ENCODE measurements at regions not wholly inside any gene's neighbourhood (a gene's known extent, or its start where the extent isn't known, plus 50 kb on each side); places are given as distances from the start of the nearest gene placed in this dataset.
"Not testable (repeated sequence)": the region's sequence is repeated elsewhere in the genome, so short reads cannot be mapped to it uniquely, and the experiment has no call there.

GRCh38 chr3:115396801-115397200 is 226.5 kb upstream of the GAP43 start:
- ATAC-seq (replicated peaks): no peak
- H3K9me3 Mint-ChIP-seq: no peaks in the 10 kb centered on the region
- H3K4me1 Mint-ChIP-seq (ENCODE audit: low read depth in 2 of 2): no peaks in the 10 kb centered on the region
- no peak for DNase-seq
- no peak overlapping the region for H3K27ac Mint-ChIP-seq
- no peaks in the 10 kb centered on the region for H3K36me3 Mint-ChIP-seq (ENCODE audit: insufficient read depth)
- no peak overlapping the region for H3K4me3 Mint-ChIP-seq
- peaks cover 0 to 12% of the 10 kb centered on the region in 2 donors for H3K27me3 Mint-ChIP-seq

- Mint-ChIP-seq H3K27ac (no peak overlapping the region), H3K9me3 (no peaks in the 10 kb centered on the region), H3K27me3 (peaks cover 5 to 17% of the 10 kb centered on the region in 2 donors), H3K4me1 (ENCODE audit: low read depth in 2 of 2) (no peaks in the 10 kb centered on the region), H3K4me3 (no peak overlapping the region), H3K36me3 (ENCODE audit: insufficient read depth) (no peaks in the 10 kb centered on the region)
- ATAC-seq (replicated peaks) (no peak), DNase-seq (no peak)
These were observed 225.9 kb upstream of the GAP43 start for GRCh38 chr3:115397433-115397832.

GRCh38 chr3:115398506-115398905 is 224.8 kb upstream of the GAP43 start:
- peaks cover 6 to 21% of the 10 kb centered on the region in 2 donors for H3K27me3 Mint-ChIP-seq

DNA sequence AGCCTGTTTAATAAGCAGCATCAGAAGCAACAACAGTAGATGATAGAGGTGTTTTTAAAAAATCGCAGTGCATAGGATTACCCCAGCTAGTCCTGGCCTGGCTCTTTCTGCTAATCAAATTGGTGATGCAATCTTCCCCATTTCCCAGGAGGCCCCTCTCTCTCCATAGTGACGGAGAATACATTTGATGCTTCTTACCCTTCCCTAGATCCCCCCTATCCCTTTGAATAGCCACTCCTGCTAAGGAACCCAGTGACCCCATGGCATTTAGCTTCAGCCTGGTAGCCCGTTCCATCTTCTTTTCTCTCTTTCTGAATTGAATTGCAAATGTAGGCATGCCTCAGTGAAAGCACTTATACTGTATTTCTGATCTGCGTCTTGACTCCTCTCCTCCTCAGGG is 223.6 kb upstream of the GAP43 start:
- Mint-ChIP-seq H3K27me3 (peaks cover 6 to 16% of the 10 kb centered on the region in 2 donors), H3K4me3 (no peak overlapping the region), H3K9me3 (no peaks in the 10 kb centered on the region), H3K27ac (no peak overlapping the region), H3K4me1 (ENCODE audit: low read depth in 2 of 2) (no peaks in the 10 kb centered on the region), H3K36me3 (ENCODE audit: insufficient read depth) (no peaks in the 10 kb centered on the region)
- DNase-seq (no peak), ATAC-seq (replicated peaks) (no peak)

More at GRCh38 chr3:115398506-115398905, 224.8 kb upstream of the GAP43 start:
- no peaks in the 10 kb centered on the region for H3K9me3 Mint-ChIP-seq
- no peak overlapping the region for H3K27ac Mint-ChIP-seq
- H3K4me3 Mint-ChIP-seq: no peak overlapping the region
- DNase-seq (no peak), ATAC-seq (replicated peaks) (no peak)
- H3K36me3 Mint-ChIP-seq (ENCODE audit: insufficient read depth): no peaks in the 10 kb centered on the region
- H3K4me1 Mint-ChIP-seq (ENCODE audit: low read depth in 2 of 2): no peaks in the 10 kb centered on the region

DNA sequence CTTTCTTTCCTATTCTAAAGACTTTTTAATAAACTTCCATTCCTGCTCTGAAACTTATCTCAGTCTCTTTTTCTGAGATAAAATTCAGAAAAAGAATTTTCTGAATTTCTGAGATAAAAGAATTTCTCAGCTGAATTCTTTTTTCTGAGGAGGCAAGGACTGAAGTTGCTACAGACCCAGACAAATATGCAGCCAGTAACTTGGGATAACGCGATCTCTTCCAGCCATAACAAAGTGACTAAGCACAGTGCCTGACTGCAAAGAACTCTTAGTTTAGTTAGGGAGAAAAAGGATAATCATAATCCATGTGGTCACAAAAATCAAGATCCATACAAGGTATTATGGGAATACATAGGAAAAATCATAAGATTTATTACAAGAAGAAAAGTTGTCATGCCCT is 222.0 kb upstream of the GAP43 start:
- ATAC-seq (replicated peaks) (no peak), DNase-seq (no peak)
- H3K4me3 Mint-ChIP-seq: no peak overlapping the region
- H3K36me3 Mint-ChIP-seq (ENCODE audit: insufficient read depth): no peaks in the 10 kb centered on the region
- no peaks in the 10 kb centered on the region for H3K9me3 Mint-ChIP-seq
- no peaks in the 10 kb centered on the region for H3K4me1 Mint-ChIP-seq (ENCODE audit: low read depth in 2 of 2)
- H3K27ac Mint-ChIP-seq: no peak overlapping the region
- H3K27me3 Mint-ChIP-seq: peaks cover 6 to 16% of the 10 kb centered on the region in 2 donors

DNA sequence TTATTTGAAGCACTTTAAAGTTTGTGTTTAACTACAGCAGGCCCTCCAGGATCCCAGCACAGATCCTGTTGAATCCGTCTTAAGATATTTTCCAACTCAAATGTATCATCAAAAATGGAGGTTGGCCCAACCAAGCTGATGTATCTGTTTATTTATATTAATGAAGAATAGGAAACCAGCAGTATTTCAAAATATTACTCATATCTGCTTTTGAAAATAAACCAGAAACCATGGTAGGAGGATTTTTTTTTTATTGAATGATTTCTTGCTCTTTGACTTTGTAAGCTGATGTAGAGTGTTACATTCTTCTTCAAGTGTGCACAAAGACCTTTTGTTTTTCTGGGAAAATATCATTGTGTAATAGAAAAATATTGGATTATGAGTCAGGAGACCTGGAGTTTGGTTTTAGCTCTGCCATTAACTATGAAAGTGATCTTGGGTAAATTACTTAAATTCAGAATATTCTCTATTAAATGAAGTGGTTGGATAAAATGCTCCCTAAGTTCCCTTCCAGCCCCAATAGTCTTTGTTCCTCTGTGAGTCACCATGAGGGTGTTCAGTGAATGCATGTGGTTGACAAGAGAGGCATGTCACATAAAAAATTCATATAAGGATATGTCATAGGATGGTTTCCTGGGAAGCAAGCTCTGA is 221.3 kb upstream of the GAP43 start:
- H3K27me3 Mint-ChIP-seq: peaks cover 6 to 16% of the 10 kb centered on the region in 2 donors
- H3K27ac Mint-ChIP-seq: no peak overlapping the region
- H3K4me1 Mint-ChIP-seq (ENCODE audit: low read depth in 2 of 2): no peaks in the 10 kb centered on the region
- H3K36me3 Mint-ChIP-seq (ENCODE audit: insufficient read depth): no peaks in the 10 kb centered on the region
- no peaks in the 10 kb centered on the region for H3K9me3 Mint-ChIP-seq
- no peak for ATAC-seq (replicated peaks)
- H3K4me3 Mint-ChIP-seq: no peak overlapping the region
- no peak for DNase-seq

DNA sequence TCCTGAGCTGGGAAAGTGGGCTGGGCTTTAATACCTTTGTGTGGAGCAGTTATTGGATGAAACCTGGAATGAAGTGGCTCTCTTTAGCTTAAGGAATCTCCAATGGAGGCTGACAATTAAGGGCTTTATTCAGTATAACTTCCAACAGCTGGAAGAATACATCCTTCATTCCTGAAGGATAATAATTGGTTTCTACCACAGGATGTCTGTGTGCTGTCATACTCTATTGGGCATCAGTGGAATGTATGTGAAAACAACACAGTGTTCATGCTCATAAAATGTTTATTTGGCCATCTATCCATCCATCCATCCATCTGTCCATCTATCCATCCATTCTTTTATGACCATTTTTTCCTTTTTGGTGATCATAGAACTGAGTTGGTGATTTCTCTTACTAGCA is 220.7 kb upstream of the GAP43 start:
- Mint-ChIP-seq H3K36me3 (ENCODE audit: insufficient read depth) (no peaks in the 10 kb centered on the region), H3K27me3 (peaks cover 6 to 16% of the 10 kb centered on the region in 2 donors), H3K4me3 (no peak overlapping the region), H3K27ac (no peak overlapping the region), H3K9me3 (no peaks in the 10 kb centered on the region), H3K4me1 (ENCODE audit: low read depth in 2 of 2) (no peaks in the 10 kb centered on the region)
- ATAC-seq (replicated peaks) (no peak), DNase-seq (no peak)

- peaks cover 6 to 16% of the 10 kb centered on the region in 2 donors for H3K27me3 Mint-ChIP-seq
- H3K36me3 Mint-ChIP-seq (ENCODE audit: insufficient read depth): no peaks in the 10 kb centered on the region
- no peak for DNase-seq
- H3K4me3 Mint-ChIP-seq: no peak overlapping the region
- H3K9me3 Mint-ChIP-seq: no peaks in the 10 kb centered on the region
- no peaks in the 10 kb centered on the region for H3K4me1 Mint-ChIP-seq (ENCODE audit: low read depth in 2 of 2)
- H3K27ac Mint-ChIP-seq: no peak overlapping the region
- ATAC-seq (replicated peaks): no peak
These were observed 219.5 kb upstream of the GAP43 start for GRCh38 chr3:115403786-115404185.

- DNase-seq: no peak
- Mint-ChIP-seq H3K36me3 (ENCODE audit: insufficient read depth) (no peaks in the 10 kb centered on the region), H3K4me1 (ENCODE audit: low read depth in 2 of 2) (no peaks in the 10 kb centered on the region), H3K4me3 (no peak overlapping the region), H3K27me3 (no peaks in the 10 kb centered on the region), H3K9me3 (no peaks in the 10 kb centered on the region), H3K27ac (no peak overlapping the region)
- ATAC-seq (replicated peaks): no peak
These were observed 213.7 kb upstream of the GAP43 start for GRCh38 chr3:115409596-115409995.

GRCh38 chr3:115414610-115415009 is 208.7 kb upstream of the GAP43 start:
- not testable (repeated sequence) for ATAC-seq (replicated peaks); DNase-seq; H3K9me3 Mint-ChIP-seq; H3K36me3 Mint-ChIP-seq (ENCODE audit: insufficient read depth); H3K4me3 Mint-ChIP-seq; H3K4me1 Mint-ChIP-seq (ENCODE audit: low read depth in 2 of 2); H3K27ac Mint-ChIP-seq
- peaks cover 0 to 11% of the 10 kb centered on the region in 2 donors for H3K27me3 Mint-ChIP-seq

- Mint-ChIP-seq H3K9me3 (no peaks in the 10 kb centered on the region), H3K27ac (no peak overlapping the region), H3K36me3 (ENCODE audit: insufficient read depth) (no peaks in the 10 kb centered on the region), H3K4me1 (ENCODE audit: low read depth in 2 of 2) (peaks cover 2 to 8% of the 10 kb centered on the region in 2 donors), H3K4me3 (no peak overlapping the region), H3K27me3 (peaks cover 0 to 11% of the 10 kb centered on the region in 2 donors)
- DNase-seq (no peak), ATAC-seq (replicated peaks) (no peak)
These were observed 207.9 kb upstream of the GAP43 start for GRCh38 chr3:115415246-115415996.

- no peak overlapping the region for H3K27ac Mint-ChIP-seq
- H3K27me3 Mint-ChIP-seq: peaks cover 0 to 11% of the 10 kb centered on the region in 2 donors
- peaks cover 2 to 8% of the 10 kb centered on the region in 2 donors for H3K4me1 Mint-ChIP-seq (ENCODE audit: low read depth in 2 of 2)
- H3K9me3 Mint-ChIP-seq: no peaks in the 10 kb centered on the region
- no peak overlapping the region for H3K4me3 Mint-ChIP-seq
- DNase-seq (no peak), ATAC-seq (replicated peaks) (no peak)
- no peaks in the 10 kb centered on the region for H3K36me3 Mint-ChIP-seq (ENCODE audit: insufficient read depth)
These were observed 204.7 kb upstream of the GAP43 start for GRCh38 chr3:115418583-115418982.

DNA sequence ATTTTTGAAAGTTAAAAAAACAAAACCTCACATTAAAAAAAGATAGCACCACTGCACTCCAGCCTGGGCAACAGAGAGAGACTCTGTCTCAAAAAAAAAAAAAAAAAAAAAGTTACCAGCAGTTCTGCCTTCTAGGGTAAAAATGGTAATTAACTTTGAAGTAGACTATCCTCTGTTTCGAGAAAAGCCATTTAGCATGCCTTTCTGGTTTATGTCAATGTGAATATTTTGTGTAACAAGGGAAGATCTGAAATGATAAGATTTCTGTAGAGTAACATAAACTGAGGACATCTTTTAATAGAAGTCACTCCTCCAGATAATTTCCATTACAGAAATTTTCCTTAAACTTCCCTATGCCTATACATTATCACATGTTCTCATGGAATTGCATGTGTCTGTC is 203.2 kb upstream of the GAP43 start:
- no peak overlapping the region for H3K4me3 Mint-ChIP-seq
- H3K4me1 Mint-ChIP-seq (ENCODE audit: low read depth in 2 of 2): peaks cover 2 to 8% of the 10 kb centered on the region in 2 donors
- peaks cover 0 to 20% of the 10 kb centered on the region in 2 donors for H3K27me3 Mint-ChIP-seq
- no peaks in the 10 kb centered on the region for H3K36me3 Mint-ChIP-seq (ENCODE audit: insufficient read depth)
- H3K27ac Mint-ChIP-seq: no peak overlapping the region
- DNase-seq (no peak), ATAC-seq (replicated peaks) (no peak)
- H3K9me3 Mint-ChIP-seq: no peaks in the 10 kb centered on the region

GRCh38 chr3:115423170-115423569 is 200.1 kb upstream of the GAP43 start:
- no peaks in the 10 kb centered on the region for H3K36me3 Mint-ChIP-seq (ENCODE audit: insufficient read depth)
- ATAC-seq (replicated peaks) (no peak), DNase-seq (no peak)

More at GRCh38 chr3:115423170-115423569, 200.1 kb upstream of the GAP43 start:
- peaks cover 2 to 8% of the 10 kb centered on the region in 2 donors for H3K4me1 Mint-ChIP-seq (ENCODE audit: low read depth in 2 of 2)
- peaks cover 5 to 10% of the 10 kb centered on the region in 2 donors for H3K27me3 Mint-ChIP-seq
- no peak overlapping the region for H3K4me3 Mint-ChIP-seq
- H3K27ac Mint-ChIP-seq: no peak overlapping the region
- no peaks in the 10 kb centered on the region for H3K9me3 Mint-ChIP-seq
